GM23248 (cell line): ENCODE measurements at regions not wholly inside any gene's neighbourhood (a gene's known extent, or its start where the extent isn't known, plus 50 kb on each side); places are given as distances from the start of the nearest gene placed in this dataset.

Experiments used
- EZH2 ChIP-seq: fragments of 200-600 bp; sonication (generic); IDR thresholded peaks from 2 replicates; pipeline ENCODE4 v1.6.1; 2018; ENCODE audit warnings: antibody characterized with exemption, mild to moderate bottlenecking; ENCODE audit not compliant: insufficient read depth, poor library complexity, severe bottlenecking
- EZH2phosphoT487 ChIP-seq: fragments of 200-600 bp; sonication (generic); IDR thresholded peaks from 2 replicates; pipeline ENCODE4 v1.6.1; 2018; ENCODE audit warnings: antibody characterized with exemption, moderate library complexity, mild to moderate bottlenecking, low read depth; ENCODE audit not compliant: insufficient read depth

GRCh38 chr13:40495621-40496001 is 170.8 kb downstream of the FOXO1 start:
- TF ChIP-seq EZH2 (no peak), EZH2phosphoT487 (no peak)
